ENCODE measurements at regions not wholly inside any gene's neighbourhood (a gene's known extent, or its start where the extent isn't known, plus 50 kb on each side); places are given as distances from the start of the nearest gene placed in this dataset.

GRCh38 chr5:124591583-124591982 is 154.9 kb downstream of the ZNF608 start:
- ATAC-seq, result no peak
- TF ChIP-seq POU6F1 (CRISPR knock-in tag; IDR thresholded peaks at IDR 0.05; ENCODE audit: borderline replicate concordance, low read depth) (no peak), TCF4 (CRISPR knock-in tag; IDR thresholded peaks at IDR 0.05; ENCODE audit: borderline replicate concordance) (no peak), ZNF70 (CRISPR knock-in tag; IDR thresholded peaks at IDR 0.05) (no peak), BACH2 (CRISPR knock-in tag; IDR thresholded peaks at IDR 0.05; ENCODE audit: borderline replicate concordance) (no peak), CREB5 (CRISPR knock-in tag; IDR thresholded peaks at IDR 0.05; ENCODE audit: low read depth) (no peak), ZNF8 (CRISPR knock-in tag; IDR thresholded peaks at IDR 0.05) (no peak), TOX (CRISPR knock-in tag; IDR thresholded peaks at IDR 0.05; ENCODE audit: borderline replicate concordance) (no peak), ESRRG (CRISPR knock-in tag; IDR thresholded peaks at IDR 0.05) (no peak), GLIS3 (CRISPR knock-in tag; IDR thresholded peaks at IDR 0.05) (no peak), ZFP3 (CRISPR knock-in tag; IDR thresholded peaks at IDR 0.05) (no peak), OSR1 (CRISPR knock-in tag; IDR thresholded peaks at IDR 0.05) (no peak), ZC3H10 (CRISPR knock-in tag; IDR thresholded peaks at IDR 0.05) (no peak), PATZ1 (CRISPR knock-in tag; IDR thresholded peaks at IDR 0.05; ENCODE audit: borderline replicate concordance) (no peak), RARB (CRISPR knock-in tag; IDR thresholded peaks at IDR 0.05) (no peak), TSHZ2 (CRISPR knock-in tag; IDR thresholded peaks at IDR 0.05) (no peak), ISL1 (CRISPR knock-in tag; IDR thresholded peaks at IDR 0.05) (no peak), CSDC2 (CRISPR knock-in tag; IDR thresholded peaks at IDR 0.05) (no peak), ZNF565 (CRISPR knock-in tag; conservative IDR thresholded peaks at IDR 0.05; ENCODE audit: low read depth) (no peak), ARNTL (CRISPR knock-in tag; IDR thresholded peaks at IDR 0.05; ENCODE audit: borderline replicate concordance, low read depth) (no peak)

GRCh38 chr5:124590686-124591085 is 155.8 kb downstream of the ZNF608 start:
- TF ChIP-seq ISL1 (CRISPR knock-in tag; IDR thresholded peaks at IDR 0.05), result no peak
- no peak for TF ChIP-seq ZNF565 (CRISPR knock-in tag; conservative IDR thresholded peaks at IDR 0.05; ENCODE audit: low read depth)
- TF ChIP-seq SNAI2 (CRISPR knock-in tag; IDR thresholded peaks at IDR 0.05), result no peak
- no peak for TF ChIP-seq CREB5 (CRISPR knock-in tag; IDR thresholded peaks at IDR 0.05; ENCODE audit: low read depth)
- no peak for TF ChIP-seq RARB (CRISPR knock-in tag; IDR thresholded peaks at IDR 0.05)
- no peak for TF ChIP-seq BACH2 (CRISPR knock-in tag; IDR thresholded peaks at IDR 0.05; ENCODE audit: borderline replicate concordance)
- no peak for TF ChIP-seq TCF4 (CRISPR knock-in tag; IDR thresholded peaks at IDR 0.05; ENCODE audit: borderline replicate concordance)
- ATAC-seq, result no peak

GRCh38 chr5:124587280-124587679 is 159.2 kb downstream of the ZNF608 start:
- TF ChIP-seq RARB (CRISPR knock-in tag; IDR thresholded peaks at IDR 0.05) (no peak), TSHZ2 (CRISPR knock-in tag; IDR thresholded peaks at IDR 0.05) (no peak), PATZ1 (CRISPR knock-in tag; IDR thresholded peaks at IDR 0.05; ENCODE audit: borderline replicate concordance) (no peak), TOX (CRISPR knock-in tag; IDR thresholded peaks at IDR 0.05; ENCODE audit: borderline replicate concordance) (no peak), ISL1 (CRISPR knock-in tag; IDR thresholded peaks at IDR 0.05) (no peak), ZFP30 (CRISPR knock-in tag; IDR thresholded peaks at IDR 0.05) (no peak), GLIS3 (CRISPR knock-in tag; IDR thresholded peaks at IDR 0.05) (no peak), OSR1 (CRISPR knock-in tag; IDR thresholded peaks at IDR 0.05) (no peak)
- no peak for ATAC-seq
